DND-41 (cell line): ENCODE measurements at regions not wholly inside any gene's neighbourhood (a gene's known extent, or its start where the extent isn't known, plus 50 kb on each side); places are given as distances from the start of the nearest gene placed in this dataset.
"Not testable (repeated sequence)": the region's sequence is repeated elsewhere in the genome, so short reads cannot be mapped to it uniquely, and the experiment has no call there.

Source experiments
- ATAC-seq: fragments of 200-7000 bp; cut with Tn5 transposase; 3 replicates; pipeline ENCODE4 v1.9.1; 2021; ENCODE audit warnings: low read depth; ENCODE audit not compliant: insufficient read depth
- DNase-seq: peaks from one replicate; pipeline ENCODE4 v3.0.0-alpha.2; 2020
- H2AFZ ChIP-seq: 2 replicates; pipeline ENCODE4 v1.6.0; 2012; ENCODE audit warnings: low read depth, low read length
- H3K27ac ChIP-seq: 2 replicates; pipeline ENCODE4 v1.5.1; 2012; ENCODE audit warnings: low read length, inconsistent platforms
- H3K27me3 ChIP-seq: fragments of 200-600 bp; sonication (generic); 2 replicates; pipeline ENCODE4 v1.6.0; 2012; ENCODE audit warnings: low read length, mild to moderate bottlenecking, inconsistent platforms; ENCODE audit not compliant: insufficient read depth, poor library complexity
- H3K36me3 ChIP-seq: 2 replicates; pipeline ENCODE4 v1.5.1; 2012; ENCODE audit warnings: low read length, inconsistent platforms; ENCODE audit not compliant: insufficient read depth
- H3K4me1 ChIP-seq: 2 replicates; pipeline ENCODE4 v1.5.1; 2012; ENCODE audit warnings: mild to moderate bottlenecking, low read length; ENCODE audit not compliant: insufficient read depth
- H3K4me2 ChIP-seq: 2 replicates; pipeline ENCODE4 v1.6.0; 2012; ENCODE audit warnings: mild to moderate bottlenecking, moderate library complexity, low read length, inconsistent platforms; ENCODE audit not compliant: insufficient read depth
- H3K4me3 ChIP-seq, 2 experiments: fragments of 200-600 bp in 1 of 2; shearing (Covaris generic) in 1 of 2; 2 replicates each; pipeline ENCODE4 v1.5.1; 2012 to 2016; ENCODE audit warnings: inconsistent platforms in 2 of 2, low read length in 2 of 2, mild to moderate bottlenecking in 2 of 2, low read depth in 1 of 2, moderate library complexity in 1 of 2
- H3K79me2 ChIP-seq: 2 replicates; pipeline ENCODE4 v1.6.0; 2012; ENCODE audit warnings: low read length, inconsistent platforms; ENCODE audit not compliant: insufficient read depth
- H3K9ac ChIP-seq: 2 replicates; pipeline ENCODE4 v1.6.0; 2012; ENCODE audit warnings: low read depth, mild to moderate bottlenecking, inconsistent platforms, low read length, moderate library complexity
- H3K9me3 ChIP-seq: 2 replicates; pipeline ENCODE4 v1.5.1; 2012; ENCODE audit warnings: low read length, moderate library complexity, mild to moderate bottlenecking, inconsistent platforms; ENCODE audit not compliant: insufficient read depth, severe bottlenecking
- H4K20me1 ChIP-seq: 2 replicates; pipeline ENCODE4 v1.6.0; 2012; ENCODE audit warnings: low read length; ENCODE audit not compliant: insufficient read depth
- EZH2 ChIP-seq: IDR thresholded peaks from 3 replicates; pipeline ENCODE4 v1.6.1; 2012; ENCODE audit warnings: borderline replicate concordance, low read depth, mild to moderate bottlenecking, moderate library complexity, low read length, inconsistent platforms; ENCODE audit not compliant: severe bottlenecking
- TF ChIP-seq, protein P1 (sequence below): IDR thresholded peaks from 2 replicates; pipeline ENCODE4 v1.5.1; 2012; ENCODE audit warnings: borderline replicate concordance, low read length, moderate library complexity, mild to moderate bottlenecking; ENCODE audit not compliant: poor library complexity, severe bottlenecking; ENCODE audit errors: extremely low read depth

DNA sequence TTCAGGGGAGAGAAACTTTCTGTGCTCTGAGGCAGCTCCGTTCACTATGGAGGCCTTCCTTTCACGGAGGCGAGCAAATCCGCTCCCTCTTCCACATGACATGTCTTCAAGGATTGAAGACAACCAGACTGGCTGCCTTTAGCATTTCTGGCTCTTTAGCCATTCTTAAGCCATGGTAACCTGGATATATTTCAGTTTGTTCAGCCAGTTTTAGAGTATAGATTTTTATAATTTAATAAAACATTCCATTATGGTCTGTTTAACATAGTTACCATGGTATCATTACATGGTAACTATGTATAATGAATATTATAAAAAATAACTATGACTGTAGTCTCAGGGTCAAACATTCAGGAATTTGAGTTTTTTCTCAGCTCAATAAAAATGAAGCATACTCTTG lies 54.2 kb upstream of the NFIA start:
- no peaks in the 10 kb centered on the region for H3K27me3 ChIP-seq
- no peak overlapping the region for H3K4me2 ChIP-seq
- H3K27ac ChIP-seq, result no peak overlapping the region
- no peaks in the 10 kb centered on the region for H4K20me1 ChIP-seq
- no peaks in the 10 kb centered on the region for H3K79me2 ChIP-seq
- DNase-seq, result no peak
- H2AFZ ChIP-seq, result no peak overlapping the region
- no peak overlapping the region for H3K4me3 ChIP-seq
- no peak overlapping the region for H3K9ac ChIP-seq
- no peaks in the 10 kb centered on the region for H3K4me1 ChIP-seq
- no peaks in the 10 kb centered on the region for H3K36me3 ChIP-seq
- ATAC-seq, result no peak
- TF ChIP-seq, protein P1, sequence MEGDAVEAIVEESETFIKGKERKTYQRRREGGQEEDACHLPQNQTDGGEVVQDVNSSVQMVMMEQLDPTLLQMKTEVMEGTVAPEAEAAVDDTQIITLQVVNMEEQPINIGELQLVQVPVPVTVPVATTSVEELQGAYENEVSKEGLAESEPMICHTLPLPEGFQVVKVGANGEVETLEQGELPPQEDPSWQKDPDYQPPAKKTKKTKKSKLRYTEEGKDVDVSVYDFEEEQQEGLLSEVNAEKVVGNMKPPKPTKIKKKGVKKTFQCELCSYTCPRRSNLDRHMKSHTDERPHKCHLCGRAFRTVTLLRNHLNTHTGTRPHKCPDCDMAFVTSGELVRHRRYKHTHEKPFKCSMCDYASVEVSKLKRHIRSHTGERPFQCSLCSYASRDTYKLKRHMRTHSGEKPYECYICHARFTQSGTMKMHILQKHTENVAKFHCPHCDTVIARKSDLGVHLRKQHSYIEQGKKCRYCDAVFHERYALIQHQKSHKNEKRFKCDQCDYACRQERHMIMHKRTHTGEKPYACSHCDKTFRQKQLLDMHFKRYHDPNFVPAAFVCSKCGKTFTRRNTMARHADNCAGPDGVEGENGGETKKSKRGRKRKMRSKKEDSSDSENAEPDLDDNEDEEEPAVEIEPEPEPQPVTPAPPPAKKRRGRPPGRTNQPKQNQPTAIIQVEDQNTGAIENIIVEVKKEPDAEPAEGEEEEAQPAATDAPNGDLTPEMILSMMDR, result no peak
- no peak for TF ChIP-seq EZH2
- no peaks in the 10 kb centered on the region for H3K9me3 ChIP-seq

DNA sequence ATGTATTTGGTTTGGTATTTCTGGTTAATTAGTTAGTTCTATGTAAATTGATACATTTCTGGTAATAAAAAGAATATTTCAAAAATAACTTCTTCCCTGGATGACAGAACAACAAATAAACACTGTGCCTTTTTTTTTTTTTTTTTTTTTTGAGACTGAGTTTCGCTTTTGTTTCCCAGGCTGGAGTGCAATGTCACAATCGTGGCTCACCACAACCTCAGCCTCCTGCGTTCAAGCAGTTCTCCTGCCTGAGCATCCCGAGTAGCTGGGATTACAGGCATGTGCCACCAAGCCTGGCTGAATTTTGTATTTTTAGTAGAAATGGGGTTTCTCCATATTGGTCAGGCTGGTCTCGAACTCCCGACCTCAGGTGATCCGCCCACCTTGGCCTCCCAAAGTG lies 64.3 kb upstream of the NFIA start:
- not testable (repeated sequence) for H3K4me2 ChIP-seq, H3K9me3 ChIP-seq, H3K4me3 ChIP-seq, H3K36me3 ChIP-seq, H4K20me1 ChIP-seq, H3K9ac ChIP-seq, H3K79me2 ChIP-seq, H3K27ac ChIP-seq, H3K4me1 ChIP-seq, H3K27me3 ChIP-seq, H2AFZ ChIP-seq, ATAC-seq
- DNase-seq, result peak; percentile 12

DNA sequence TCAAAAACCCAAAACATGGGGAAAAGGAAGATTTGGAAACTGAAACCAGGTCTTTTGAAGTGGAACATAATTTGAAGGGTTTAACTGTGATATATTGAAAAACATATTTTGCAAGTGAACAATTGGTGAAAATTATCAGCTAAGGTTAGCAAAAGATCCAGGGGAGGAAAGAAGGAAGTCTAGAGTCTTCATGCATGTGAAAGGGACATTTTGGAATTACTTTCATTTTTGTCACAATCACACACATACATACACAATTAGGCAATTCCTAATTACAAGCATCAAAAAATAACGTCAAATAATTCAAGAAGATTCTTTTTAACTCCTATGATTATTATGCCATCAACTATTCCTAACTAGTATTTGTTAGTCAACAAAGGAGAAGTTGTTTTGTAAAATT lies 64.7 kb upstream of the NFIA start:
- no peak overlapping the region for H3K4me2 ChIP-seq

DNA sequence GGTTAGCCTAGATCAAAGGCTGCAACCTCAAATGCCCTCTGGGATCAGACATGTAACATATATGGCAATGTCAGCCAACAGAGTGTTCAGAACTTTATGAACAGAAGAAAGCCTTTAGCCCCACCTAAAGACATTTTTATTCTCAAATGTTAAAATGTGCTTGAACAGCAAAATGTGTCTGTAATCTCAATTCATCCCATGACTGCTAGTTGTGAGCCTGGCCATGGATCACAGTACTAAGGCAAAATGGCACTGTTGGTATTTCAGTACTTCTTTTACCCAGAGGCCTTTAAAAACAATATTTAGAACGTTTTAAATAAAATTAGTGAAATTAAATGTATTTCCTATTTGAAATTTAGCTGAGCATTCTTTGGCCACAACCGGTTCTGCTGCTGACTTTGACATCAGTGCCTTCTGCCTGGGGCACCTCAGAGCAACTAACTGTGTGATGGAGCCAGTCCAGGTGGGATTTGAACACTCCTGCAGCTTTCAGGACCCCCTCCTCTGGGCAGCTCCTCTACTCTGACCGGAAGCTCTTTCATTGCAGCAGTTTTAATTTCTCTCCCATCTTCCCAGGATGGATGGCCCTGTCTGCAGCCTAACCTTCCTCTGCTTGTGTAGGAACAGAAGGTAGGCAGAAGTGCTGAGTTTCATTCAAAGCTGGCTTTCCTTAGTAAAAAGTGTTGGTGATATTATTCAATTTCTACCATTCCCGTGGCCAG lies 68.3 kb upstream of the NFIA start:
- Histone ChIP-seq H3K9me3 (no peaks in the 10 kb centered on the region), H4K20me1 (no peaks in the 10 kb centered on the region), H3K4me3 (no peak overlapping the region), H2AFZ (no peak overlapping the region), H3K36me3 (no peaks in the 10 kb centered on the region), H3K4me2 (no peak overlapping the region), H3K9ac (no peak overlapping the region), H3K4me1 (no peaks in the 10 kb centered on the region), H3K27me3 (no peaks in the 10 kb centered on the region), H3K27ac (no peak overlapping the region), H3K79me2 (no peaks in the 10 kb centered on the region)
- DNase-seq (no peak), ATAC-seq (no peak)
- TF ChIP-seq EZH2, result no peak
- TF ChIP-seq, protein P1, result no peak

More for the DNA sequence above, 64.7 kb upstream of the NFIA start:
- Histone ChIP-seq H3K4me3 (no peak overlapping the region), H3K9ac (no peak overlapping the region), H3K4me1 (no peaks in the 10 kb centered on the region), H3K27me3 (no peaks in the 10 kb centered on the region), H2AFZ (no peak overlapping the region), H3K79me2 (no peaks in the 10 kb centered on the region), H3K36me3 (no peaks in the 10 kb centered on the region), H4K20me1 (no peaks in the 10 kb centered on the region), H3K9me3 (no peaks in the 10 kb centered on the region), H3K27ac (no peak overlapping the region)
- TF ChIP-seq EZH2, result no peak
- TF ChIP-seq, protein P1, result no peak
- no peak for DNase-seq
- no peak for ATAC-seq
